Calu3 (cell line): ENCODE measurements at regions not wholly inside any gene's neighbourhood (a gene's known extent, or its start where the extent isn't known, plus 50 kb on each side); places are given as distances from the start of the nearest gene placed in this dataset.

Source experiments
- BruUV-seq: library from RNA; stranded (reverse); fragments of 400-500 nt; replicated peaks from 2 replicates; lab custom pipeline; 2021; lab: Mats Ljungman, UMichigan
- CTCF ChIA-PET: fragments of 300-600 bp; sonication (Branson Sonifier 250); formaldehyde crosslinking; loops from one replicate; lab custom pipeline; 2022; ENCODE audit warnings: antibody characterized with exemption; lab: Charles Lee
- DNase-seq: peaks from one replicate; pipeline ENCODE4 v3.0.0; 2022
- H3K27ac Mint-ChIP-seq: one replicate; pipeline ENCODE4 v1.8.0; 2022; ENCODE audit warnings: mixed read lengths; ENCODE audit not compliant: unreplicated experiment
- H3K27me3 Mint-ChIP-seq: one replicate; pipeline ENCODE4 v1.8.0; 2022; ENCODE audit warnings: mixed read lengths; ENCODE audit not compliant: unreplicated experiment
- H3K36me3 Mint-ChIP-seq: one replicate; pipeline ENCODE4 v1.8.0; 2022; ENCODE audit warnings: mild to moderate bottlenecking, moderate library complexity, mixed read lengths; ENCODE audit not compliant: insufficient read depth, unreplicated experiment
- H3K4me1 Mint-ChIP-seq: one replicate; pipeline ENCODE4 v1.8.0; 2022; ENCODE audit warnings: mild to moderate bottlenecking, low read depth, mixed read lengths; ENCODE audit not compliant: unreplicated experiment
- H3K4me3 Mint-ChIP-seq: one replicate; pipeline ENCODE4 v1.8.0; 2022; ENCODE audit warnings: mild to moderate bottlenecking, low read depth, moderate library complexity, mixed read lengths; ENCODE audit not compliant: unreplicated experiment
- H3K9me3 Mint-ChIP-seq: one replicate; pipeline ENCODE4 v1.8.0; 2022; ENCODE audit warnings: low read depth, mixed read lengths; ENCODE audit not compliant: unreplicated experiment
- intact Hi-C: fragments of 100-400 bp; cut with micrococcal nuclease; formaldehyde crosslinking; loops from one replicate; pipeline ENCODE4 v1.10.0; 2022; ENCODE audit not compliant: unreplicated experiment
- TF ChIP-seq, protein P1 (sequence below): fragments of 200-600 bp; IDR thresholded peaks from one replicate; pipeline ENCODE4 v1.8.0; 2022; ENCODE audit warnings: antibody characterized with exemption; ENCODE audit not compliant: unreplicated experiment

DNA sequence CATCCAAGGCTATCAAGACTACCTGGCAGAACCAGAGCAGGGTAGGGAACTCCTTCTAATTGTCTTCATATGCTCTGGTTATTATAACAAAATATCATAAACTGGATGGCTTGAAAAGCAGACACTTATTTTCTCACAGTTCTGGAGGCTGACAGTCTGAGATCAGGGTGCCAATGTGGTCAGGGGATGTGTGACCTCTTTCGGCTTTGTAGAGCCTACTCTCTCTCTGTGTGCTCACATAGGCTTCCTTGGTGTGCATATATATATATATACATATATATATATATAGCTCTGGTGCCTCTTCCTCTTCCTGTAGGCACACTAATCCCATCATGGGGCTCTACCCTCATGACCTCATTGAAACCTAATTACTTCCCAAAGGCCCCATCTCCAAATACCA lies 101.6 kb downstream of the ARL6IP6 start:
- Mint-ChIP-seq H3K27me3 (no peaks in the 10 kb centered on the region), H3K36me3 (no peaks in the 10 kb centered on the region), H3K27ac (no peak overlapping the region), H3K9me3 (no peaks in the 10 kb centered on the region), H3K4me3 (no peak overlapping the region), H3K4me1 (no peaks in the 10 kb centered on the region)
- TF ChIP-seq, protein P1, sequence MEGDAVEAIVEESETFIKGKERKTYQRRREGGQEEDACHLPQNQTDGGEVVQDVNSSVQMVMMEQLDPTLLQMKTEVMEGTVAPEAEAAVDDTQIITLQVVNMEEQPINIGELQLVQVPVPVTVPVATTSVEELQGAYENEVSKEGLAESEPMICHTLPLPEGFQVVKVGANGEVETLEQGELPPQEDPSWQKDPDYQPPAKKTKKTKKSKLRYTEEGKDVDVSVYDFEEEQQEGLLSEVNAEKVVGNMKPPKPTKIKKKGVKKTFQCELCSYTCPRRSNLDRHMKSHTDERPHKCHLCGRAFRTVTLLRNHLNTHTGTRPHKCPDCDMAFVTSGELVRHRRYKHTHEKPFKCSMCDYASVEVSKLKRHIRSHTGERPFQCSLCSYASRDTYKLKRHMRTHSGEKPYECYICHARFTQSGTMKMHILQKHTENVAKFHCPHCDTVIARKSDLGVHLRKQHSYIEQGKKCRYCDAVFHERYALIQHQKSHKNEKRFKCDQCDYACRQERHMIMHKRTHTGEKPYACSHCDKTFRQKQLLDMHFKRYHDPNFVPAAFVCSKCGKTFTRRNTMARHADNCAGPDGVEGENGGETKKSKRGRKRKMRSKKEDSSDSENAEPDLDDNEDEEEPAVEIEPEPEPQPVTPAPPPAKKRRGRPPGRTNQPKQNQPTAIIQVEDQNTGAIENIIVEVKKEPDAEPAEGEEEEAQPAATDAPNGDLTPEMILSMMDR: no peak
- no peak for DNase-seq
- no TSS peak for BruUV-seq
- intact Hi-C loops: no loop called here
- CTCF ChIA-PET: no interaction called here

- no peak for DNase-seq
- H3K27me3 Mint-ChIP-seq: no peaks in the 10 kb centered on the region
- BruUV-seq: no TSS peak
- CTCF ChIA-PET: no interaction called here
- intact Hi-C loops: no loop called here
- peaks cover 9% of the 10 kb centered on the region for H3K4me1 Mint-ChIP-seq
- no peaks in the 10 kb centered on the region for H3K9me3 Mint-ChIP-seq
- no peak overlapping the region for H3K4me3 Mint-ChIP-seq
- TF ChIP-seq, protein P1: no peak
- no peak overlapping the region for H3K27ac Mint-ChIP-seq
- H3K36me3 Mint-ChIP-seq: no peaks in the 10 kb centered on the region
These were observed 97.3 kb downstream of the ARL6IP6 start for GRCh38 chr2:152815634-152816257.

DNA sequence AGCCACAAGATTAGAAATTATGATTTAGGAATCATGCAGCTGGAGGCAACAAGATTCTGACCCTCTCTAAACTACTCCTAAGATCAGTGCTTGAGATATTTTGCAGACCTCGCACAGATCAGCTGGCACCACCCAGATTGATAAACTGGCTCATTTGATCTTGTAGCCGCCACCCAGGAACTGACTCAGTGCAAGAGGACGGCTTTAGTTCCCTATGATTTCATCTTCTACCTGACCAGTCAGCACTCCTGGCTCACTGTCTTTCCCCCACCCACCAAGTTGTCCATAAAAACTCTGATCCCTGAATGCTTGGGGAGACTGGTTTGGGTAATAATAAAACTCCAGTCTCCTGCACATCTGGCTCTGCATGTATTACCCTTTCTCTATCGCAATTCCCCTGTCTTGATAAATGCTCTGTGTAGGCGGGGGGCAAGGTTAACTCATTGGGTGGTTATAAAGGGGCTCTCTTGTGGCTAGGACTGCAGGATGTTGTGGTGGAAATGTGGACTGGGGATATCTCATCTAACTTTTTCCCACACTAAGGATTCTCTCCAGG lies 96.1 kb downstream of the ARL6IP6 start:
- Mint-ChIP-seq H3K36me3 (no peaks in the 10 kb centered on the region), H3K4me3 (no peak overlapping the region), H3K27me3 (no peaks in the 10 kb centered on the region), H3K27ac (no peak overlapping the region), H3K4me1 (peaks cover 9% of the 10 kb centered on the region), H3K9me3 (no peaks in the 10 kb centered on the region)
- intact Hi-C loops: no loop called here
- TF ChIP-seq, protein P1: no peak
- DNase-seq: peak; percentile 8
- CTCF ChIA-PET: no interaction called here
- BruUV-seq: no TSS peak

GRCh38 chr2:152813351-152813750 lies 94.9 kb downstream of the ARL6IP6 start:
- Mint-ChIP-seq H3K36me3 (no peaks in the 10 kb centered on the region), H3K27ac (no peak overlapping the region), H3K4me3 (no peak overlapping the region), H3K27me3 (no peaks in the 10 kb centered on the region), H3K9me3 (no peaks in the 10 kb centered on the region), H3K4me1 (peaks cover 9% of the 10 kb centered on the region)
- TF ChIP-seq, protein P1: no peak
- intact Hi-C loops: no loop called here
- no peak for DNase-seq
- no TSS peak for BruUV-seq
- CTCF ChIA-PET: interaction anchor here (0.6 kb wide), 1 partner anchor 99 kb away, joined by 4 read pairs; no protein-coding TSS in a partner anchor
